Caki2 (cell line): ENCODE measurements at regions not wholly inside any gene's neighbourhood (a gene's known extent, or its start where the extent isn't known, plus 50 kb on each side); places are given as distances from the start of the nearest gene placed in this dataset.
"Not testable (repeated sequence)": the region's sequence is repeated elsewhere in the genome, so short reads cannot be mapped to it uniquely, and the experiment has no call there.

ENCODE experiments used
- DNase-seq: peaks from one replicate; pipeline ENCODE4 v3.0.0-alpha.2; 2015; ENCODE audit warnings: low read depth
- in situ Hi-C: cut with HindIII; loops from 2 replicates; pipeline ENCODE4 v1.10.0; 2016; ENCODE audit warnings: low sequenced_read_pairs, low pct_unique_long_range_greater_than_20kb, mixed read lengths

DNA sequence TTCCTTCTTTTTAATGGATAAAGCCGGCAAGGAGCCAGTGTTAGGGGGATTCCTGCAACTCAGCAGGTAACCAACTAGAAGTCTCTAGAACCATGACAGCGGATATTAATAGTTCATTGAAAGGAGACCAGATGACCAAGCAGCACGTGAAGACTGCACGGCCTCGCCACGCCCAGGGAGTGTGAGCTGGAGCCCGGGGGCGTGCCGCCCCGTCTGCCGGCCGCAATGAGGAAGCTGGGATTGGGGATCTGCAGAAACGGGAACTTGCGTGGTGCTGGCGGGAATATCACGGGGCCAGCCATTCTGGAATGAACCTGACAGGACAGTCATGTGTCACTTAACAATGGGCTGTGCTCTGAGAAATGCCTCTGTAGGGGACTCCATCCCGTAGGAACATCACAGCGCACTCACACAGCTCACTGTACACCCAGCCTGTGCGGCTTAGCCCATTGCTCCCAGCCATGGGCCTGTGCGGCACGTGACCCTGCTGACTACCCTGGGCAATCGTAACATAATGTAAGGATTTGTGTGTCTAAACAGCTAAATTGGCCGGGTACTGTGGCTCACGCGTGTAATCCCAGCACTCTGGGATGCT, 4092.8 kb upstream of the TPTE start:
- DNase-seq, in situ Hi-C loops: not testable (repeated sequence)

DNA sequence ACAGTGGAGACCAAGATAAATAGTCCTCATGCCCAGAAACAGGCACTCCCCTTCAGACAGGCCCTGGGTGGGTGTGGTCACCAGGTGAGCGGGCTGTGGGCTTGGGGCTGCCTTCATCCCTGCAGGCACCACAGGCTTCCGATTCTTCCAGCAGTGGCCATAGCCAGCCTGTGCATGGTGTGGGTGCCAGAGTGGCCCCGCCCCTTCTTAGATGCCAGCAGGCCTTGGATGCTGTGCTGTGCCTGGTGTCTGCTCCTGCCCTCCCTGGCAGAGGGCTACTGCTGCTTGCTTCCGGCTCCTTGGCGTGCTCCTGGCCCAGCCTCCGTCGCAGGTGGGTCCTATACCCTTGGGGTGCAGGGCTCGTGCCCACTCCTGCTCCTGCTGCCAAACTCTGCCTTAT, 4091.5 kb upstream of the TPTE start:
- in situ Hi-C loops = not testable (repeated sequence)

DNA sequence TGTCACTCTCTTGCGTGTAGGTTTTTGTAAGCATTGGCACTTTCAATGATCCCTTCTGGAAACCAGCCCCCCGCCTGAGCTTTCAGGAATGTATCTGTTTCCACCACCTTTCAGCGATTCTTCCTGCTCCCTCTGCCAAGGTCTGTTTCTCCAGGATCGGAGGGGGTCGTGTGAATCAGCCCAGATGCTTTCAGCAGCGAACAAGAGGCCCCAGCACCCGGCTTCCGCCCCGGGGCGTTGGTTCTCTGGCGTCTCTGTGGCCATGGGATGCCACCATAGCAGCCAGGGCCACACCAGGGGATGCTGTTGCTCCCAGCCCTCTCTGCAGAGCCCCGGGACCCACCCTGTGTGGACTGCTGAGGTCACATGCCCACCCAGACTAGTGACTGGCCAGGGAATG, 4088.2 kb upstream of the TPTE start:
- in situ Hi-C loops, DNase-seq: not testable (repeated sequence)

More for the DNA sequence above, 4091.5 kb upstream of the TPTE start:
- DNase-seq = not testable (repeated sequence)

DNA sequence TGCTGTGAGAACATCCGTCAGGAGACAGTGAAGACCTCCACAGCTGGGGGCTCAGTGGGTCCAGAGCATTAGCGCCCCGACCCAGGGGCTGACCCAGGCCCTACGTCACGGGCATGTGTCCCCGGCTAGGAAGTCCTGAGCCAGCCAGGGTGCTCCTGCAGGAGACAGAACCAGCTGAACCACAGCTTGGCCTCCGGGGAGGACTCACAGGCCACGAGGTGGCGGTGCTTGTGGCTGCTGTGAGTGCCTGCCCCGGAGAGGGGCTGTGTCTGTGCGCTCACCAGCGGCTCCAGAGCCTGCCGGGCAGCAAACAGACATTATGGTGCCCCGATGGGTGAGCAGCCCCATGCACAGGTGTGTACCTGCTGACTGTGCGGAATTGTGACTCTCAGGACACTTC, 4085.2 kb upstream of the TPTE start:
- DNase-seq, in situ Hi-C loops: not testable (repeated sequence)

DNA sequence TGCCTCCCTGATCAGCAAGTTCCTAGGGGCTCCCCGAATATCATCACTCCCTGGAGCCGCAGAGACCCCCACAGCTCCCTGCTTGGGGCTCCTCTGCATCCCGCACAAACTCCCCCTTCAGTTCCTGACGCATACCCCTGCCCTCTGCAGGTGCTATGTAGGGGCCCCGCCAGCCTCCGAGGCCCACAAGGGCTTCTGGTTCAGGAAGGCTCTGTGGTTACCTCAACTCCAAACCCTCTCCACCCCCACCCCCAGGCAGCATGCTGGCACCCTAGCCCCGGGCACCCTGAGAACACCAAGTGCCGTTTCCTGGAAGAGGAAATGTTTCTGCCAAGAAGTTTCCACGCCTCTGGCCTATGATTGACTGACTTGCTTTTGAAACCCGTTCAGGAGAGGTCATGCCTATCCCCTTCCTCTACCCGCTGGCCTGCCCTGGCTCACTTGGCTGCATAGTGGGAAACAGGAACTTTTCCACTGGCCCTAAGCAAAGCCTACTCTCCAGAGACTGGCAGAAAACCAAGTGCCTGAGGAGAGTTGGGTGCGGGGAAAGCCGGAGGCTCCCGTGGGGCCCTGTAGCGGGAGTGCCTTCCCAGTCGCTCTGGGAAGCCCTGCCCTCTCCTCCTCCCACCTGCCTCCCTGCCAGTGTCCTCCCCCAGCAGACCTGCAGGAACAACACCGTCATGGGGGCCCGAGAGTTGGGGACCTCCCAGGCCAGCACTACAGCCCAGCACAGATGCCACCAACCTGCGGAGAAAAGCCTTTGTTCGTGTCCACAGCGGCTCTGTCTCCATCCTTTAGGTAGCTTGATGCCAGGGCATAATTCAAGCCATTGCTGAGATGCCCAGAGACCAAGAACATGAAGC, 4084.2 kb upstream of the TPTE start:
- in situ Hi-C loops, DNase-seq: not testable (repeated sequence)

DNA sequence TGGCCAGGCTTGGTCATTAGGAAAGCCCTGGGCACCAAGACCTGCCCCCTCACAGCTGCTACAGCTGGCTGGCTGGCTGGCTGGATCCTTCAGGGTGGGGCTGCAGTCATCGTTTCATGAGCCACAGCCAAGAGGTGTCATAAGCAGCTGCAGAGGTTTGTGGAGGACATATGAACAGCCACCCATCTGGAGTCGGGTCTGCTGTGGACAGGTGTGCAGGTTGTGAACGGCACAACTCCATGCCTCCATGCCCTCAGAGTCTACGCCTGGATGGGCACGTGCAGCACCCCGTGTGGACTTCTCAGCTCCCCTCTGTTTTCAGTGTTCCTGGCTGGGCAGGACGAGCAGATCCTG, 4083.6 kb upstream of the TPTE start:
- in situ Hi-C loops, DNase-seq: not testable (repeated sequence)

DNA sequence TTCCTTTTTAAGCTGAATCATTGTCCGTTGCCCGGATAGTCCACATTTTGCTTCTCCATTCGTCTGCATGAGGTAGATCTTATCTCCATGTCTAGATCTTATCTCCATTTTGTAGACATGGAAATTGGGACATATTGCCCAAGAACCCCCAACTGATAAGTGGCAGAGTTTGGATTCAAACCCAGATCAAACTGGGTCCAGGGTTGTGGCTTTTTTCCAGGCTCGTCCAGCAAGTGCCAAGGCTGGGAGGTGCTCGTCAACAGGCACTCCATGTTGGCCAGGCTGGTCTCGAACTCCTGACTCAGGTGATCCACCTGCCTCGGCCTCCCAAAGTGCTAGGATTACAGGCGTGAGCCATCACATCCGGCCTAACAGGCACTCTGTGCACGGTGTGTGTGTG, 4082.3 kb upstream of the TPTE start:
- DNase-seq, in situ Hi-C loops: not testable (repeated sequence)

DNA sequence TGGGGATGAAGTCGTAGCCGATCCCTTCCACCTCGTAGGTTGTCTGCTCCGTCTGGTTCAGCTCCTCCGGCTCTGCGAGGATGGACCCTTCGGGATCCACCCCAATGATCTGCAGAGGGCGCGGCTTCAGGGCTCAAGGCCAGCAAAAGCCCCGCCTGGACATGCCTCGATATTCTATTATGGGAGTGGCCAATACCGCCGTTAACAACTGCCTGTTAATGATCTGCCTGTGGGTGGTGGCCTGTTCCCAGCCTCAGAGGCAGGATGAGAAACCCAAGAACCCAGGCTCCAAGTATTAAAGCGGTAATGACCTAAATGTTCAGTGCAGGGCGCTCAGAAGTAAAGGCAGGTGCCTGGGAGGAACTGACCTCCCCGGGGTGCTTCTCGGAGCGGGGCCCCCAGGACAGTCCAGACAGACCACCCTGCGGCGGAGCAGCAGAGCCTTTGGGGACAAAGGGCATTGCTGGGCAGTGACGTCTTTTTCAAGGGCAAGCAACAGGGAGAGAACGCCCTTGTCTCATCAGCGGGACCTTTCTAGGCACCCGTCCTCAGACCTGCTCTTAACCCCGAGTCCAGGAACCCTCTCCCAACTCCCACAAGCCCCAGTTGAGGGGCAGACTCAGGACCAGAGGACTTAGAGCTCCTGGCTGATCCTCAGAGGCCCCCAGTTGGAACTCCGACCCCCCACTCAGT, 4066.6 kb upstream of the TPTE start:
- in situ Hi-C loops, DNase-seq: not testable (repeated sequence)

DNA sequence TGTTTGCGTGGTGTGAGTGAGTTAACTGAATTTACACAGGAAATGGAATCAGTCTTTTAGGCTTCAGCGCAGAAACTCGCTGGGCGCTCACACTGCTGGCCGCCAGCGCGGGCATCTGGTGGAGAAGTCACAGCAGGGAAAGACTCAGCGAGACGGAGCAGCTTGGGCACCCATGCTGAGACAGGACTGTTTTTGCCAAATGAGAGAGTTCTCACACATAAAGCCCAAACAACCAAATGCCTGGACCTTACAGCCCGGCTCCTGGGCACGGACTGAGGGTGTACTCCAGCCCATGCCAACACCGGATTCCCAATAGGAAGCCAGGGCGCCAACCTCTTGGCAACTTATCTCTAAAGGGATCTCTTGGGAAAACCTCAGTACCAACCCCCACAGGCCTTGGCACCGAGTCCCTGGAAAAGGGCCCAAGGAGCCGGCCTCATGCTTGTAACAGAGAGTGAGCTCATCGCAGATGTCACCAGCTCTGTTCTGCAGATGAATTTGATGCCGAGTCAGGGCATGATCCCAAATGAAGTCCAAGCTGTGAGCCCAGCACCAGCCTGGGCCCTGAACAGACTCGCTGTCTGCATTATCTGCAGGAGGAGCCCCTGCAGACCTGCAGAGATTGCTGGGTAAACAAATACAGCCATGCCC, 4065.2 kb upstream of the TPTE start:
- DNase-seq, in situ Hi-C loops: not testable (repeated sequence)

DNA sequence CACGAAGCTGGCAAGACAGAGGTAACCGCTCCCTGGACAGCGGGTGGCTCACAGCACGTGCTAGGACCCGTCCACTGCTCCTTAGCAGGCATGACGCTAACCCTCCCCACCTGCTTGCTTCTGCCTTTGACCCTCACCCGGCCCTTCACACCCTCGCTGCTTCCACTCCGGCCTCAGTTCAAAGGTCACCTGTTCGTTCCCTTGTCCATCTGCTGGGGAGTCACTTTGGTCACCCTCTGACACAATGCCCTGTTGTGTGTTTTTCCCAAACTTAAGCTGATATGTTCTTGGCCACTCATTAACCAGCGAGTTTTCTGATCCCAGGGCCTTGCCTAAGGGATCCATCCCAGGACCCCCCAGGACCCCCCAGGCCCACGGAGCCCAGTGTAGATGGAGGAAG, 4061.6 kb upstream of the TPTE start:
- DNase-seq, in situ Hi-C loops: not testable (repeated sequence)

DNA sequence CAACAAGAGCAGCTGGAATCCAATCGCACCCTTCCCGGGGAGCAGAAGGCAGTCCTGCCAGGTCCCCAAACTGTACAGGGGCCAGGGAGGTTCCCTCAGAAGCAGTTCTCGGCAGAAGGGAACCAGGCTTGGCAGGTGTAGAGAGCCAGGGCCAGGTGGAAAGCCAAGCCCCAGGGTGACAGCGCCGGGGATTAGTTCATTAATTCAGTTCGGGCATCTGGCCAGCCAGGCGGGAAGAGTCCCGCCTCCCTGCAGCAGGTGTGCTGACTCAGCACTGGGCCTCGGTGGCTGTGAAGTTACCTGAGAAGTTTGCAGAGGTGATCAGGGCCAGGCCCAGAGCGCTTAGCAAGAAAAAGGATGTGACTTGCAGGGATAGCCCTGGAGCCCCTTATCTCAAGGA, 4060.0 kb upstream of the TPTE start:
- DNase-seq, in situ Hi-C loops: not testable (repeated sequence)

DNA sequence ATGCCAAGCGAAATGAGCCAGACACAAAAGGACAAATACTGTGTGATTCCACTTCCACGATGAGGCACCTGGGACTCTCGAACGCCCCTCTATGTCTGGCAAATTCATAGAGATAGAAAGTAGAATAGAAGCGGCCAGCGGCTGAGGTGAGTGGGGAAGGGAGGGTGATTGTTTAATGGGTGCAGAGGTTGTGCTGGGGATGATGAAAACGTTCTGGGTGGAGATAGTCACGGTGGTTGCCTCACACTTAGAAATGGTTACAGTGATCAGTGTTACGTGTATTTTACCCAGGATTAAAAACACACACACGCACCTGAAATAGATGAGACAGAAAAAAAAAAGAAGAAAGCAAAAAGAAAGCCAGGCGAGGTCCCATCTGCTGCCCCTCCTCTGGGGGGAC, 4057.0 kb upstream of the TPTE start:
- DNase-seq, in situ Hi-C loops: not testable (repeated sequence)

DNA sequence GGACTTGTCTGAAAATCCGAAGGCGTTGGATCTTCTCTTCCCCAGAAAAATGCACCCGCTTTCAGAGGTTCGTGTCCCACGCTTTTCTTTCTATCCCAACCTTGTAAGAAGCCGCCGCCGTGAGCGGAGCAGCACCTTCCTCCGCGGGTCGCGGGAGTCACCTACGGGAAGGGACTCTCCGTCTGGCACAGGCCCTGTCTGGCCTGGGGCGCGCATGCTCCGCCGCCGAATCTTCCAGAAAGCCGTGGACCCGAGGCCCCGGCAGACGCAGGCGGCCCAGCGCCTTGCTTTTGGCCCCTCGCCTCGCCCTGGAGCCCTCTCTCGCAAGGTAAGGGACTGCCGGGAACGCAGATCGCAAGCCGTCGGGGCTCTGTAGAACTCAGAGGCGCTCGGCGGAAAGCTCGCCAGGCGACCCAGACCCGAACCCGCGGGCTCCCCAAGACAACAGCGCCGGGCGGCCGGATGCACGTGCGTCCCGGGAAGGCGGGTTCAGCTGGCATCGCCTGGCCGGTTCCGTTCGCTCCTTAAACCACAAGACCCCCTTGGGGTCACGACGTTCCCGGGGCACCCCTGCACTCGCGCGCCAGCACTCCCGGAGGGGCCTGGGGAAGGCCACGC, 4055.2 kb upstream of the TPTE start:
- in situ Hi-C loops, DNase-seq: not testable (repeated sequence)

DNA sequence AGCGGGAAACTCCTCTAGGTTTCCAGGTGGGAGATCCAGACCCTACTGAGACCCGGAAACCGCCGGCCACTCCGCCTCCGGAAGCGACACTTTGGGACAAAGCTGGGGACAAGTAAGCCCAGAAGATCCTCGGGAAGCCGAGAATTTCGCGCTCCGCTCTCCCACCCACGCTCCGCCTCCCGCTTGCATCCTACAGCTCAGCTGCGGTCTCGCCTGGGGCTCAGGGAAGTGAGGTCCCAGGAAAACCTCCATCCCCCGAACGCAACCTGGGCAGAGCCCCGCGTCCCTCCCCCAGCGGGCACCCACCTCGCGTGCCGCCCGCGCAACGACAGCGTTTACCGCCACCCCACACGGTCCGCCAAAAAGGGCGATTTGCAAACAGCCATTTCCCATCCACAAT, 4054.7 kb upstream of the TPTE start:
- in situ Hi-C loops, DNase-seq: not testable (repeated sequence)

DNA sequence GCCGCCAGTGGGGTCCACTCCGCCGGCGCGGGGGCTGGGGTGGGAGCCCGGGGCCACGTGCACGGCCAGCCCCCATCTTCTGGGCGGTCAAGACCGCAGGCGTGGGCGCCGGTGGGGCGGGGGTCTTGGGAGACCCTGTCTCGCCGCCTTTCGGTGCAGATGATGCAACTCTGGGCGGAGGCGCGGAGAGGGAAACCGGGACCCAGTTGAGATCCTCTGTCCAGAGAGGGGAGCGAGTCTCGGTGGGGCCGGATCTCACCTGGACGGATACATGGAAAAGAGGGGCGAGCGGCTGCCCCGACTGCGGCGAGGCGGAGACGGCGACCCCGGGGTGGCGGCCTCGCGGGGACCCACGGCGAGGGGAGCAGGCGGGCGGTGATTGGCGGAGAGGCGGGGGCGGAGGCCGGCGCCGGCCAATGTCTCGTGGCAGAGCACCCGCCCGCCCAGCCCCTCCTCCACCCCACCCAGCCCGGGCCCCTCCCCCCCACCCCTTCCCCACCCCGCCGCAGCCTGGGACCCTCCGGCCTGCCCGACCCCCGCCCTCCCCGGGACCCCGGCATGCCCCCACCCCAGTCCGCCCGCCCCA, 4054.1 kb upstream of the TPTE start:
- in situ Hi-C loops, DNase-seq: not testable (repeated sequence)

DNA sequence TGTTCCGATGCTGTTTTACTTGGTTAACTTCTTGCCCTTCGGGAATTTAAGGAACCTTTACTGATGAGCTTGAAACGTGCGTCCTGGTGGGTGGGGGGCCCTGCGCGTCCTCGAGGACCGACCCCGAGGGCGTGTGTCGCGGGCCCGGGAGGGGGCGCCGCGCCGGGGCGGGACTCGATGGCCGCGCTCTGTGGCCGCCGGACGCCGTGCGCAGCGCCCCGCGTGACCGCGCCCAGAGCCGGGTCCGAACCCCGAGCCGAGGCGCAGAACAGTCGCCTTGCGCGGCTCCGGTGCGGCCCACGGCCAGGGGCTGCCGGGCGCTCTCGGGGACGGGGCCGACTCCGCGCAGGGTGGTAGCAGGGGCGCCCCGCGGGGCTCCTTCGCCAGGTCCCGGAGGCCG, 4053.5 kb upstream of the TPTE start:
- DNase-seq, in situ Hi-C loops: not testable (repeated sequence)

DNA sequence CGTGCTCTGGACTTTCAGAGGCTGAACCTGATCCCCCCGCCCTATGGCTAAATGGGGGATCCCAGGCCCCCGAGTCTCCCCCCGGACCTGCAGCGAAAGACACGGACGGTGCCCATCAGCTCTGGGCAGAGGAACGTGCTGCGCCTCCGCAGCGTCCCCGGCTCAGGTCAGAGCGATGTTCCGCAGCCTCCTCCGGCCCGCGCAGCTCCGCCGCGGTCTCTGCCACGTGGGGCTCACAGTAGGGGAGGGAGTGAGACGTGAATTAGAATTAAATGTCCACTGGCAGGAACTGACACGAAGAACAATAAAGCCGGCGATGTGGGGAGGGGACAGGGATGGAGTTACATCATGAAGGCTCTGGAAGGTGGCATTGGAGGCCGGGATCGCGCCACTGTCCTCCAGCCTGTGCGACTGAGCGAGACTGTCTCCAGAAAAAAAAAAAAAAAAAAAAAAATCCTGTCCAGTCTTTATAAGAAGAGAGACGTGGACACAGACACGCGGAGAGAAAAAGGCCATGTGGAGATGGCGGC, 4053.0 kb upstream of the TPTE start:
- in situ Hi-C loops, DNase-seq: not testable (repeated sequence)
